Nephron progenitor cell (in vitro differentiated cells): ENCODE measurements at regions not wholly inside any gene's neighbourhood (a gene's known extent, or its start where the extent isn't known, plus 50 kb on each side); places are given as distances from the start of the nearest gene placed in this dataset.

ENCODE experiments used
- DNase-seq: peaks from one replicate; pipeline ENCODE4 v3.0.0; 2021
- H3K27ac Mint-ChIP-seq: 2 replicates; pipeline ENCODE4 v1.8.0; 2021; ENCODE audit warnings: mild to moderate bottlenecking, moderate library complexity, mixed read lengths
- H3K27me3 Mint-ChIP-seq: 2 replicates; pipeline ENCODE4 v1.8.0; 2021; ENCODE audit warnings: mild to moderate bottlenecking, low read depth, mixed read lengths; ENCODE audit not compliant: poor library complexity
- H3K36me3 Mint-ChIP-seq: 2 replicates; pipeline ENCODE4 v1.8.0; 2021; ENCODE audit warnings: low read depth, mixed read lengths
- H3K4me1 Mint-ChIP-seq: 2 replicates; pipeline ENCODE4 v1.8.0; 2021; ENCODE audit warnings: mixed read lengths
- H3K4me3 Mint-ChIP-seq: 2 replicates; pipeline ENCODE4 v1.8.0; 2021; ENCODE audit warnings: mild to moderate bottlenecking, moderate library complexity, mixed read lengths
- H3K9me3 Mint-ChIP-seq: 2 replicates; pipeline ENCODE4 v1.8.0; 2021; ENCODE audit warnings: mild to moderate bottlenecking, moderate library complexity, mixed read lengths
- TF ChIP-seq, protein P1 (sequence below): fragments of 200-600 bp; sonication (generic); IDR thresholded peaks from 2 replicates; pipeline ENCODE4 v1.5.0; 2021; ENCODE audit warnings: antibody characterized with exemption

DNA sequence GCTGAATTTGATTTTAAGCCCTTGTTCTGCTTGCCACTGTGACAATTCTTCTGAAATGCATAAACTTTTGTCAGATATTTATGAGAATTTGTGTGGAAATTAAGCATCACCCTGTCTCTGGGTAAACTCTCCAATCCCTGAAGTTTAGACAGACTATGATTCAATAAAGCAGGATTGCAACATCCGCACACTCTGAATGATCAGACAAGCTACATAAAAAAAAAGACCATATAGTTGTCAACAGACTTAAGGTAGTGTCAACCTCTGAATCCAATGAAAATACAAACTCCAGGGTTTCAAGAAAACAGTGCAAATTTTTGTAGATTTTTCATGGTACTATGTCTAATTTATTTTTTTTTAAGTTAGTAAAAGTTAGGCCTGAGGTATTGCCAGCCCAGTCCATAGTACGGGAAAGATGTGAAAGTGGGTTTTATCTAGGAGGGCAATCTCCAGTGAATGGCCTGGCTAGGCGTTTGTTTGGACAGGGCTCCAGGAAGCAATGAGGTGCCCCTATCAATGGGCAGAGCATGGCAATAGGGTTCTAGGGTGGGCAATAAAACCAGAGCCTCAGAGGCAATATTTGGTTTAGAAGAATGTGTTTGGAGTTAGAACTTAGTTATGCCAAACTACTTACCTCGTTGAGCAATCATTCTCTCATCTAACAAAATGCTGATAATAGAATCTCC lies 762.6 kb upstream of the SEMA6A start:
- Mint-ChIP-seq H3K4me1 (peaks cover 4% of the 10 kb centered on the region), H3K9me3 (peaks cover 30% of the 10 kb centered on the region), H3K36me3 (no peaks in the 10 kb centered on the region), H3K4me3 (no peak overlapping the region), H3K27ac (no peak overlapping the region), H3K27me3 (no peaks in the 10 kb centered on the region)
- TF ChIP-seq, protein P1, sequence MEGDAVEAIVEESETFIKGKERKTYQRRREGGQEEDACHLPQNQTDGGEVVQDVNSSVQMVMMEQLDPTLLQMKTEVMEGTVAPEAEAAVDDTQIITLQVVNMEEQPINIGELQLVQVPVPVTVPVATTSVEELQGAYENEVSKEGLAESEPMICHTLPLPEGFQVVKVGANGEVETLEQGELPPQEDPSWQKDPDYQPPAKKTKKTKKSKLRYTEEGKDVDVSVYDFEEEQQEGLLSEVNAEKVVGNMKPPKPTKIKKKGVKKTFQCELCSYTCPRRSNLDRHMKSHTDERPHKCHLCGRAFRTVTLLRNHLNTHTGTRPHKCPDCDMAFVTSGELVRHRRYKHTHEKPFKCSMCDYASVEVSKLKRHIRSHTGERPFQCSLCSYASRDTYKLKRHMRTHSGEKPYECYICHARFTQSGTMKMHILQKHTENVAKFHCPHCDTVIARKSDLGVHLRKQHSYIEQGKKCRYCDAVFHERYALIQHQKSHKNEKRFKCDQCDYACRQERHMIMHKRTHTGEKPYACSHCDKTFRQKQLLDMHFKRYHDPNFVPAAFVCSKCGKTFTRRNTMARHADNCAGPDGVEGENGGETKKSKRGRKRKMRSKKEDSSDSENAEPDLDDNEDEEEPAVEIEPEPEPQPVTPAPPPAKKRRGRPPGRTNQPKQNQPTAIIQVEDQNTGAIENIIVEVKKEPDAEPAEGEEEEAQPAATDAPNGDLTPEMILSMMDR, result no peak
- DNase-seq, result no peak

DNA sequence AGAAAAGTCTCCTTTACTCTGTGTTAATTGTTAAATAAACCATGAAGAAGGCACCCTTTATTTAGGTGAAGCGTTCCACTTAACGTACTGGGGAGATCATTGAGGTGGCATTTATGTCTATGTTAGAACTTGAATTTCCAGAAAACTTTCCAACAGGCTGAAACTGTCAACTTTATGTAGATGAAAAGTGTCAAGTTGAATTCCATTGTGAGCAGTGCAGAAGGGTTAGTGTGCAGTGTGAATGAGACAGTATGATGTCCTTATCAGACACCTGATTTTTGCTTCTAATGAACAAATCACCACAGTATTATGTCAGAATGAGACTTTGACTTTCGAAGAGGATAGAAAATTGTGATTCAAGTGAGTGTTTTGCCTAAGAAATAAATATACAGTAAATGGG lies 761.6 kb upstream of the SEMA6A start:
- H3K27ac Mint-ChIP-seq, result no peak overlapping the region

DNA sequence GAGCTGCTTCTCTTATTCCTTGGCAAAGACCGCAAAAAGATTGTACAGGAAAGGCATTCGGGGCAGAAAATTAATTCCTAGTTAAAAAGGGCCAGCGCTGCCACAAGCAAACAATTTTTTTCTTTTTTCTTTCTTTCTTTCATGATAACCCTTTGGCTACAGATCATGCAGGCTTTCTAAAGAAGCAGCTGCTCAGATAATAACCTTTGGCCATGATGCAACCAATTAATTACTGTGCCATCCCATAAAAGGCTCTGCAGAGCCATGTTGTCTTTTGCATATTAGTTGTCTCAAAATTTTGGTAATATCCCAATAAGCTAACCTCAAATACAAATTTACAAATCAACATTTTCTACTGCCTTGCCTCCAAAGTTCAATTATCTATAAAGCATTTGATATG lies 758.4 kb upstream of the SEMA6A start:
- H3K36me3 Mint-ChIP-seq, result no peaks in the 10 kb centered on the region

More for the DNA sequence above, 761.6 kb upstream of the SEMA6A start:
- Mint-ChIP-seq H3K27me3 (no peaks in the 10 kb centered on the region), H3K4me3 (no peak overlapping the region), H3K36me3 (no peaks in the 10 kb centered on the region), H3K9me3 (peaks cover 30% of the 10 kb centered on the region), H3K4me1 (peaks cover 4% of the 10 kb centered on the region)
- no peak for DNase-seq
- TF ChIP-seq, protein P1, result no peak

DNA sequence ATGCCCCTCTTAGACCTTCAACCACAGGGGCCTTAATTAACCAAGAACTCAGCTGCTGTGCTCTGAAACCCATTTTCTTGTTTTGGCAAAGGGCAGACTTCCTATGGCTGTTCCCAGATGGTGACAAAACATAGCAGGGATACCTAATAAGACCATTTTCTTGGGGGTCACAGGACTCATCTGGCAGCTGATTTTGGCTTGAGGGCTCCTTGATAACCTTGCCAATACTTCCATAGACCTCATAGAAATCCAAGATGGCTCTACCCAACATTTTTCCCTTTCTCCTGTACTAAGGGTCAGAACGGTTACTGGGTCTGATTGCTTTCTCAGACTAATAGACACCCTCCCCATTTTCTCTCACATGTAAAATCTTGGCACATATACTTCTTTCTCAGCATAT lies 757.7 kb upstream of the SEMA6A start:
- TF ChIP-seq, protein P1, result no peak
- DNase-seq, result no peak
- peaks cover 15% of the 10 kb centered on the region for H3K9me3 Mint-ChIP-seq
- peaks cover 4% of the 10 kb centered on the region for H3K4me1 Mint-ChIP-seq
- H3K27ac Mint-ChIP-seq, result no peak overlapping the region
- H3K36me3 Mint-ChIP-seq, result no peaks in the 10 kb centered on the region
- H3K4me3 Mint-ChIP-seq, result no peak overlapping the region
- H3K27me3 Mint-ChIP-seq, result no peaks in the 10 kb centered on the region

More for the DNA sequence above, 758.4 kb upstream of the SEMA6A start:
- no peaks in the 10 kb centered on the region for H3K27me3 Mint-ChIP-seq
- peaks cover 4% of the 10 kb centered on the region for H3K4me1 Mint-ChIP-seq
- H3K27ac Mint-ChIP-seq, result no peak overlapping the region
- TF ChIP-seq, protein P1, result no peak
- H3K9me3 Mint-ChIP-seq, result peaks cover 22% of the 10 kb centered on the region
- no peak for DNase-seq
- H3K4me3 Mint-ChIP-seq, result no peak overlapping the region

DNA sequence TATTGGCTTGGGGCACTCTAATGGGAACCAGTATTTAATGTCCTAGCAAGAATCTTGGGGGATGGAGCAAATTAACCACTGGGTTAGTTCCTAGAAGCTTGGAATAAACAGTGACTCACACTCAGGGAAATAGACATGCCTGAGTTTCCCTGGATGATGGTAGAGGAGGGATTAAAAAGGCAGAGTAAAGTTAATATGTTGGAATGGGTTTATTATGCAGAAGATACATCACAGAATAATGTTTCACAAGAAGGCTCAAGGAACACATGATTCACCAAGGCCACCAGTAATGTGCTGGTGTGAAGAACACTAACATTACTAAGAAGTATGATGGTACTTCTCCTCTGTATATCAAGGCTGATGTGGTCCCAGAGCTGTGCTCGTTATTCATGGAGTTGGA lies 752.9 kb upstream of the SEMA6A start:
- DNase-seq, result no peak
- Mint-ChIP-seq H3K4me1 (no peaks in the 10 kb centered on the region), H3K9me3 (peaks cover 23% of the 10 kb centered on the region), H3K36me3 (peaks cover 20% of the 10 kb centered on the region), H3K27me3 (no peaks in the 10 kb centered on the region), H3K27ac (no peak overlapping the region), H3K4me3 (no peak overlapping the region)
- TF ChIP-seq, protein P1, result no peak

DNA sequence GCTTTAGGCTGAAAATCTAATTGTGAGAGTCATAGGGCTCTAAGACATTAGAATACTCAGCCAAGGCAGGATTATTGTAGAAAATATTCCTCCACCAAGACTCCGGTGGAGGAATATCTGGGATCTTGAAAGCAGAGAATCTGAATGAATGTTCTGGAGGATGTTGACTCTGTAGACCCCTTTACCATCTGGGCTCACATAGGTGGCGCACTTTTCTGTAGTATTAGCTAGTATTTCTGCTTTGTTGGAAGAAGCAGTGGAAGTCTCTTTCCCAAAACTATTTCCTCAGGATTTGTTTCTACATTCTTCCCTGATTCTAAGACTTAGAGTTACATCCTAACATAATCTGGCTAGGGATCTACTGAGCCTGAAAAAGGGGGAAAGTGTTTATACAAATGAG lies 752.4 kb upstream of the SEMA6A start:
- Mint-ChIP-seq H3K27me3 (no peaks in the 10 kb centered on the region), H3K4me1 (no peaks in the 10 kb centered on the region), H3K4me3 (no peak overlapping the region), H3K36me3 (peaks cover 20% of the 10 kb centered on the region), H3K9me3 (peaks cover 23% of the 10 kb centered on the region), H3K27ac (no peak overlapping the region)
- TF ChIP-seq, protein P1, result no peak
- no peak for DNase-seq
